Endothelial cell of umbilical vein (primary cell): ENCODE measurements at regions not wholly inside any gene's neighbourhood (a gene's known extent, or its start where the extent isn't known, plus 50 kb on each side); places are given as distances from the start of the nearest gene placed in this dataset. TPM values are rescaled to one million over a fixed set of nuclear protein-coding genes. Genes with fewer than 3 reads are reported as not detected.

Experiments
- BruUV-seq: library from RNA; stranded (reverse); fragments of 400-500 nt; replicated peaks from 2 replicates; lab custom pipeline; 2021; lab: Mats Ljungman, UMichigan
- CTCF ChIA-PET: fragments of 300-600, 350-600 bp; sonication (Branson Sonifier 250); formaldehyde crosslinking; loops from one replicate; lab custom pipeline; 2021; ENCODE audit warnings: antibody characterized with exemption, inconsistent platforms; lab: Charles Lee
- POLR2A ChIA-PET: fragments of 300-600, 350-600 bp; sonication (Branson Sonifier 250); formaldehyde crosslinking; loops from one replicate; lab custom pipeline; 2021; ENCODE audit warnings: antibody characterized with exemption, inconsistent platforms; lab: Charles Lee
- DNase-seq: peaks from one replicate; pipeline ENCODE4 v3.0.0-alpha.2; 2011; ENCODE audit warnings: low read depth, low spot score
- FAIRE-seq: peaks from 2 replicates; lab custom pipeline; 2011; peaks lifted over from hg19 to GRCh38; lab: Jason Lieb, UNC
- H2AFZ ChIP-seq: 2 replicates; pipeline ENCODE4 v1.6.0; 2012; ENCODE audit warnings: low read depth, low read length, control low read depth, inconsistent platforms
- H3K27ac ChIP-seq: 2 replicates; pipeline ENCODE4 v1.5.1; 2011; ENCODE audit warnings: low read depth, mild to moderate bottlenecking, control low read depth, low read length, moderate library complexity; ENCODE audit not compliant: insufficient read depth
- H3K27me3 ChIP-seq, 2 experiments: 2 replicates each; pipeline versions ENCODE4 v1.6.0 to v1.6.1; 2011; ENCODE audit warnings: low read length in 2 of 2, mixed read lengths in 1 of 2; ENCODE audit not compliant: control insufficient read depth in 2 of 2, insufficient read depth in 2 of 2
- H3K36me3 ChIP-seq, 2 experiments: 2 replicates in 1 of 2; 3 replicates in 1 of 2; pipeline ENCODE4 v1.5.1; 2011; ENCODE audit warnings: low read length in 2 of 2, mild to moderate bottlenecking in 1 of 2, moderate library complexity in 1 of 2; ENCODE audit not compliant: control insufficient read depth in 2 of 2, insufficient read depth in 2 of 2; ENCODE audit errors: extremely low read depth in 1 of 2
- H3K4me1 ChIP-seq: 3 replicates; pipeline ENCODE4 v1.5.1; 2011; ENCODE audit warnings: mild to moderate bottlenecking, low read length; ENCODE audit not compliant: control insufficient read depth, insufficient read depth; ENCODE audit errors: extremely low read depth
- H3K4me2 ChIP-seq: 2 replicates; pipeline ENCODE4 v1.6.1; 2011; ENCODE audit warnings: low read length, control low read depth, mixed read lengths; ENCODE audit not compliant: insufficient read depth
- H3K4me3 ChIP-seq, 3 experiments: fragments of 200-600 bp in 1 of 3; sonication (generic), shearing (Covaris generic) in 1 of 3; replicated peaks in 1 of 3; 2 replicates each; pipeline ENCODE4 v1.5.1; 2011 to 2016; ENCODE audit warnings: control low read depth in 3 of 3, low read length in 3 of 3, mild to moderate bottlenecking in 2 of 3, inconsistent platforms in 1 of 3, low read depth in 1 of 3, moderate library complexity in 1 of 3; ENCODE audit not compliant: insufficient read depth in 1 of 3
- H3K79me2 ChIP-seq: 2 replicates; pipeline ENCODE4 v1.6.0; 2012; ENCODE audit warnings: low read length, inconsistent platforms; ENCODE audit not compliant: control insufficient read depth, insufficient read depth
- H3K9ac ChIP-seq: replicated peaks from 2 replicates; pipeline ENCODE3; 2011; ENCODE audit warnings: low read length, control low read depth; ENCODE audit not compliant: insufficient read depth; ENCODE audit errors: extremely low read depth
- H3K9me1 ChIP-seq: replicated peaks from 3 replicates; pipeline ENCODE4 v1.6.0; 2011; ENCODE audit warnings: mild to moderate bottlenecking, low read length; ENCODE audit not compliant: control insufficient read depth, insufficient read depth; ENCODE audit errors: extremely low read depth
- H3K9me3 ChIP-seq: replicated peaks from 2 replicates; pipeline ENCODE4 v1.5.1; 2012; ENCODE audit warnings: low read length, inconsistent platforms; ENCODE audit not compliant: control insufficient read depth, insufficient read depth
- H4K20me1 ChIP-seq: replicated peaks from 2 replicates; pipeline ENCODE3; 2011; ENCODE audit warnings: mild to moderate bottlenecking, low read length; ENCODE audit not compliant: control insufficient read depth, insufficient read depth; ENCODE audit errors: extremely low read depth
- MYC ChIP-seq: IDR thresholded peaks from one replicate; pipeline ENCODE4 v1.6.1; 2011; ENCODE audit warnings: mild to moderate bottlenecking, low read depth, low read length
- dilution Hi-C: fragments of 300-500 bp; cut with MboI; formaldehyde crosslinking; loops from one replicate; pipeline ENCODE4 v1.15.0; 2019; ENCODE audit warnings: low sequenced_read_pairs; ENCODE audit not compliant: extremely low pct_ligation_motif_present
- intact Hi-C: fragments of 100-400 bp; cut with micrococcal nuclease; formaldehyde crosslinking; loops from one replicate; pipeline ENCODE4 v1.10.0; 2022
- small RNA-seq: library from RNA; depleted of rRNA; stranded (forward); fragments of <200 nt; gene quantifications from one replicate; pipeline ENCODE3, GENCODE V24; 2012; ENCODE audit warnings: low replicate concordance, low read depth; ENCODE audit not compliant: insufficient read depth, insufficient read length
- TF ChIP-seq, protein P1 (sequence below): IDR thresholded peaks from 2 replicates; pipeline ENCODE4 v1.6.1; 2011; ENCODE audit not compliant: insufficient read depth, insufficient read length

DNA sequence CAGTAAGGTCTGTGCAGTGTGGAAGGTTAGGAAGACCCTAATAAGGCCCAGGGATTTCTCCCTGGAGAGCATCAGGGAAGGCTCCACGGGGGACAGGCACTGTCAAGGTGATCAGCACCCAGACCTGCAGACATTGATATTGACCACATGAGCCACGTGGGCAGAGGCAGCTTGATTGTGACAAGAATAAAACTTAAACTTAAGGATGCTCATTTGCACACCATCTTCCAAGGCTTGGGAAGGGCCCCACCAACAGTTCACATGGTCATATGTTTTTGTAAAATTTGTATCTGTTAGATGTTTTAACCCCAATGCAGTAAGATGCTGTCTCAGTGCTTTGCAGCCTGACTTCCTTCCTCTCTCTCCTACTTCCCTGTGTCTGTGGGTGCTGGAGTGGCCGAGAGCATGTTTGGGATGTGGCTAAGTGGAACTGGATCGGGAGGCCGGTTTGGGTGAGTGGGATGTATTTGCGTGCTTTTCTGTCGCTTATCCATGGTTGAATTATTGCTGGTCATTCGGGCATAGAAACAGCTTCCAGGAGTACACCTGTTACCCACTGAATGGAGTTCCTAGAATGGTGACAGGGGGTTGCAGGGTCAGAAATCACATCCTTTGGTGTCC lies 49.8 kb upstream of the OLIG2 start:
- no peak overlapping the region for H2AFZ ChIP-seq
- peaks cover 2 to 3% of the 10 kb centered on the region in 2 experiments for H3K27me3 ChIP-seq
- DNase-seq: no peak
- no peaks in the 10 kb centered on the region for H3K36me3 ChIP-seq
- no peak overlapping the region for H3K4me3 ChIP-seq
- no peak for FAIRE-seq
- intact Hi-C loops (no loop called here), dilution Hi-C loops (no loop called here)
- no peaks in the 10 kb centered on the region for H3K4me1 ChIP-seq
- no peak for TF ChIP-seq MYC
- TF ChIP-seq, protein P1, sequence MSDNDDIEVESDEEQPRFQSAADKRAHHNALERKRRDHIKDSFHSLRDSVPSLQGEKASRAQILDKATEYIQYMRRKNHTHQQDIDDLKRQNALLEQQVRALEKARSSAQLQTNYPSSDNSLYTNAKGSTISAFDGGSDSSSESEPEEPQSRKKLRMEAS: no peak
- no peaks in the 10 kb centered on the region for H3K9me1 ChIP-seq
- no peaks in the 10 kb centered on the region for H3K79me2 ChIP-seq
- POLR2A ChIA-PET: no interaction called here
- H3K9ac ChIP-seq: no peak overlapping the region
- no TSS peak for BruUV-seq
- CTCF ChIA-PET: interaction anchor here (1.0 kb wide), 1 partner anchor 10 kb away, joined by 3 read pairs; no protein-coding TSS in a partner anchor
- H3K27ac ChIP-seq: no peak overlapping the region
- H4K20me1 ChIP-seq: no peaks in the 10 kb centered on the region
- no peaks in the 10 kb centered on the region for H3K9me3 ChIP-seq
- no peak overlapping the region for H3K4me2 ChIP-seq

Small RNA genes in the stretch of these regions (small RNA-seq; reads per million reads assigned to genes)
- gene RF00156: not detected
